Hepatocyte (in vitro differentiated cells): ENCODE measurements at regions not wholly inside any gene's neighbourhood (a gene's known extent, or its start where the extent isn't known, plus 50 kb on each side); places are given as distances from the start of the nearest gene placed in this dataset.

ENCODE experiments used
- DNase-seq: peaks from one replicate; pipeline ENCODE4 v3.0.0-alpha.2; 2016; ENCODE audit warnings: low spot score
- H2AFZ ChIP-seq: fragments of 200-600 bp; sonication (generic); 2 replicates; pipeline ENCODE4 v1.6.0; 2016; ENCODE audit warnings: antibody characterized with exemption, mild to moderate bottlenecking
- H3K27ac ChIP-seq: fragments of 200-600 bp; sonication (generic); 2 replicates; pipeline ENCODE4 v1.5.1; 2016; ENCODE audit warnings: mild to moderate bottlenecking
- H3K27me3 ChIP-seq: fragments of 200-600 bp; sonication (generic); 2 replicates; pipeline ENCODE4 v1.6.1; 2016
- H3K36me3 ChIP-seq: fragments of 200-600 bp; sonication (generic); replicated peaks from 2 replicates; pipeline ENCODE4 v1.5.1; 2016; ENCODE audit warnings: low read depth; ENCODE audit not compliant: insufficient read depth
- H3K4me1 ChIP-seq: fragments of 200-600 bp; sonication (generic); 2 replicates; pipeline ENCODE4 v1.5.1; 2016; ENCODE audit warnings: mild to moderate bottlenecking, moderate library complexity; ENCODE audit not compliant: insufficient read depth
- H3K4me2 ChIP-seq: fragments of 200-600 bp; sonication (generic); 2 replicates; pipeline ENCODE4 v1.6.0; 2016
- H3K4me3 ChIP-seq: fragments of 200-600 bp; sonication (generic); 2 replicates; pipeline ENCODE4 v1.5.1; 2016; ENCODE audit warnings: mild to moderate bottlenecking
- H3K79me2 ChIP-seq: fragments of 200-600 bp; sonication (generic); 2 replicates; pipeline ENCODE4 v1.6.0; 2017; ENCODE audit warnings: mild to moderate bottlenecking
- H3K9me2 ChIP-seq: fragments of 200-600 bp; sonication (generic); replicated peaks from 2 replicates; pipeline ENCODE4 v1.6.0; 2017; ENCODE audit warnings: mild to moderate bottlenecking; ENCODE audit not compliant: insufficient read depth
- H3K9me3 ChIP-seq: fragments of 200-600 bp; sonication (generic); 2 replicates; pipeline ENCODE4 v1.5.1; 2016; ENCODE audit warnings: low read depth, mild to moderate bottlenecking
- H4K20me1 ChIP-seq: fragments of 200-600 bp; sonication (generic); 2 replicates; pipeline ENCODE4 v1.6.0; 2016; ENCODE audit warnings: mild to moderate bottlenecking; ENCODE audit not compliant: insufficient read depth, poor library complexity, severe bottlenecking
- EZH2 ChIP-seq: fragments of 200-600 bp; sonication (generic); IDR thresholded peaks from 2 replicates; pipeline ENCODE4 v1.6.1; 2016; ENCODE audit warnings: antibody characterized with exemption, mild to moderate bottlenecking, borderline replicate concordance
- EZH2phosphoT487 ChIP-seq: fragments of 200-600 bp; sonication (generic); IDR thresholded peaks from one replicate; pipeline ENCODE4 v1.6.1; 2018; ENCODE audit warnings: antibody characterized with exemption, mild to moderate bottlenecking, low read depth, moderate library complexity; ENCODE audit not compliant: unreplicated experiment, severe bottlenecking
- WGBS: methylation state at CpG from one replicate; pipeline ENCODE4 v1.1.6; 2016; ENCODE audit warnings: low lambda C conversion rate; ENCODE audit errors: missing lambda C conversion rate; 5-methylcytosine and 5-hydroxymethylcytosine counted together
- TF ChIP-seq, protein P1 (sequence below): fragments of 200-600 bp; sonication (generic); IDR thresholded peaks from 2 replicates; pipeline ENCODE4 v1.5.1; 2016; ENCODE audit warnings: antibody characterized with exemption, mild to moderate bottlenecking; ENCODE audit not compliant: poor library complexity

- H3K4me2 ChIP-seq, result no peak overlapping the region
- H3K9me3 ChIP-seq, result no peaks in the 10 kb centered on the region
- no peak overlapping the region for H3K4me3 ChIP-seq
- no peaks in the 10 kb centered on the region for H3K79me2 ChIP-seq
- no peaks in the 10 kb centered on the region for H3K9me2 ChIP-seq
- H2AFZ ChIP-seq, result no peak overlapping the region
- no peaks in the 10 kb centered on the region for H4K20me1 ChIP-seq
- no peaks in the 10 kb centered on the region for H3K27me3 ChIP-seq
- no peak for TF ChIP-seq EZH2
- TF ChIP-seq, protein P1, sequence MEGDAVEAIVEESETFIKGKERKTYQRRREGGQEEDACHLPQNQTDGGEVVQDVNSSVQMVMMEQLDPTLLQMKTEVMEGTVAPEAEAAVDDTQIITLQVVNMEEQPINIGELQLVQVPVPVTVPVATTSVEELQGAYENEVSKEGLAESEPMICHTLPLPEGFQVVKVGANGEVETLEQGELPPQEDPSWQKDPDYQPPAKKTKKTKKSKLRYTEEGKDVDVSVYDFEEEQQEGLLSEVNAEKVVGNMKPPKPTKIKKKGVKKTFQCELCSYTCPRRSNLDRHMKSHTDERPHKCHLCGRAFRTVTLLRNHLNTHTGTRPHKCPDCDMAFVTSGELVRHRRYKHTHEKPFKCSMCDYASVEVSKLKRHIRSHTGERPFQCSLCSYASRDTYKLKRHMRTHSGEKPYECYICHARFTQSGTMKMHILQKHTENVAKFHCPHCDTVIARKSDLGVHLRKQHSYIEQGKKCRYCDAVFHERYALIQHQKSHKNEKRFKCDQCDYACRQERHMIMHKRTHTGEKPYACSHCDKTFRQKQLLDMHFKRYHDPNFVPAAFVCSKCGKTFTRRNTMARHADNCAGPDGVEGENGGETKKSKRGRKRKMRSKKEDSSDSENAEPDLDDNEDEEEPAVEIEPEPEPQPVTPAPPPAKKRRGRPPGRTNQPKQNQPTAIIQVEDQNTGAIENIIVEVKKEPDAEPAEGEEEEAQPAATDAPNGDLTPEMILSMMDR, result no peak
- DNase-seq, result no peak
- H3K36me3 ChIP-seq, result no peaks in the 10 kb centered on the region
- no peaks in the 10 kb centered on the region for H3K4me1 ChIP-seq
- H3K27ac ChIP-seq, result no peak overlapping the region
- WGBS, result 73% methylated on average over 2 of the region's 2 CpGs
These were observed 376.1 kb downstream of the ZIC4 start for GRCh38 chr3:147030274-147030673.

DNA sequence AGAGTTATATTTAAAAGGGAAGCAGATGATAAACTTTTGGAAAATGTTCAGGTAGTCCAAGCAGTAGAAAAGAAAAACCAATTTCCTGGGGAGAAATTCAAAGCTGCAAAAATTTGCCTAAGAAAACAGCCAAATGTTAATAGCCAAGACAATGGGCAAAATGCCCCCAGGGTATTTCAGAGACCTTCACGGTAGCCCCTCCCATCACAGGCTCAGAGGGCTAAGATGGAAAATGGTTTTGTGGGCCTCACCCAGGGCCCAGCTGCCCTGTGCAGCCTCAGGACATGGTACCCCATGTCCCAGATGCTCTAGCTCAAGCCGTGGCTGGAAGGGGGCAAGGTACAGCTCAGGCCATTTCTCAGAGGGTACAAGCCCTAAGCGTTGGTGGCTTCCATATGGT is 391.0 kb downstream of the ZIC4 start:
- no peak overlapping the region for H3K4me3 ChIP-seq
- H2AFZ ChIP-seq, result no peak overlapping the region
- no peak for DNase-seq
- H3K27ac ChIP-seq, result no peak overlapping the region
- H3K4me2 ChIP-seq, result no peak overlapping the region
- no peaks in the 10 kb centered on the region for H3K27me3 ChIP-seq
- no peaks in the 10 kb centered on the region for H3K9me3 ChIP-seq
- H3K9me2 ChIP-seq, result no peaks in the 10 kb centered on the region
- H3K4me1 ChIP-seq, result no peaks in the 10 kb centered on the region
- no peak for TF ChIP-seq EZH2phosphoT487
- TF ChIP-seq, protein P1, result no peak
- no peak for TF ChIP-seq EZH2
- 90% methylated on average over 3 of the region's 3 CpGs for WGBS
- no peaks in the 10 kb centered on the region for H3K36me3 ChIP-seq
- H3K79me2 ChIP-seq, result no peaks in the 10 kb centered on the region
- no peaks in the 10 kb centered on the region for H4K20me1 ChIP-seq

DNA sequence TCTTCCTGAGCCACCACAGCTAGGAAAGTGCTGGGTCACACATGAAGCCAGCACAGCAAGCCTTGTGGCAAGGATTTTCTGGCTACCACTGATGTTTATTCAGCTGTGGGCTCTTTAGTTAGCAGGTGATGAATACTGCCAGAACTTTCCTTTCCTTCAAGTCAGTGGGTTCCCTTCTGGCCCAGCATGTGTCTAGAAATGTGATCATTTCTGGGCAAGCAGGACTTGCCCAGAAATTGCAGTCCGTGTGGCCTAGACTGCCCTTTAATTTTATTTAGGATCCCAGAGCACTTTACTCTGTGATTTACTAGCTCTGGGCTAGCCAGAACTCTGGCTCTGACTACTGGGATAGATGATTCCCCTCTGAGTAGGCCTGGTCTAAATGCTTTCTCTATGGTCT is 397.5 kb downstream of the ZIC4 start:
- no peaks in the 10 kb centered on the region for H3K79me2 ChIP-seq
- 86% methylated on average over 1 of the region's 1 CpG for WGBS
- TF ChIP-seq EZH2 (no peak), EZH2phosphoT487 (no peak)
- TF ChIP-seq, protein P1, result no peak
- no peaks in the 10 kb centered on the region for H3K27me3 ChIP-seq
- no peaks in the 10 kb centered on the region for H4K20me1 ChIP-seq
- no peak for DNase-seq
- no peak overlapping the region for H2AFZ ChIP-seq
- H3K36me3 ChIP-seq, result no peaks in the 10 kb centered on the region
- no peaks in the 10 kb centered on the region for H3K9me2 ChIP-seq
- H3K4me2 ChIP-seq, result no peak overlapping the region
- no peak overlapping the region for H3K27ac ChIP-seq
- no peaks in the 10 kb centered on the region for H3K9me3 ChIP-seq
- no peak overlapping the region for H3K4me3 ChIP-seq
- no peaks in the 10 kb centered on the region for H3K4me1 ChIP-seq

DNA sequence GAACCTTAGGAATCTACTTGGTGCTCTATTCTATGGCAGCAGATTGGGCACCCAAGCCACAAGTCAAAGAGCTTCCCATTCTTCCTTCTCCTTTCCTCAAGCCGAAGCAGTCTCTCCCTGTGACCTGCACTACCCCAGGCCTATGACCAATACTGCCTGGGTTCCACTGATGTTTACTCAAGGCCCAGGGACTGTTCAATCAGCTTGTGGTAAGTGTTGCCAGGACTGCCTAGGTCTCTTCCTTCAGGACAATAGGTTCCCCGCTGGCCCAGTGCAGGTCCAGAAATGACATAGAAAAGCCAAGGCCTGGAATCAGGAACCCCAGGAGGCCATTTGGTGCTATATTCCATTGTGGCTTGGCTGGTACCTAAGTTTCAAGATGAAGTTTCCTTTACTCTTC is 397.9 kb downstream of the ZIC4 start:
- Histone ChIP-seq H3K4me3 (no peak overlapping the region), H3K4me2 (no peak overlapping the region), H4K20me1 (no peaks in the 10 kb centered on the region), H3K9me2 (no peaks in the 10 kb centered on the region), H2AFZ (no peak overlapping the region), H3K4me1 (no peaks in the 10 kb centered on the region), H3K9me3 (no peaks in the 10 kb centered on the region), H3K27ac (no peak overlapping the region), H3K79me2 (no peaks in the 10 kb centered on the region), H3K27me3 (no peaks in the 10 kb centered on the region), H3K36me3 (no peaks in the 10 kb centered on the region)
- no peak for DNase-seq
- WGBS, result 91% methylated on average over 2 of the region's 2 CpGs
- TF ChIP-seq EZH2phosphoT487 (no peak), EZH2 (no peak)
- TF ChIP-seq, protein P1, result no peak
